HCT116 (cell line): ENCODE measurements at regions not wholly inside any gene's neighbourhood (a gene's known extent, or its start where the extent isn't known, plus 50 kb on each side); places are given as distances from the start of the nearest gene placed in this dataset.
"Not testable (repeated sequence)": the region's sequence is repeated elsewhere in the genome, so short reads cannot be mapped to it uniquely, and the experiment has no call there.

ENCODE experiments used
- ATAC-seq: fragments of 200-7000 bp; cut with Tn5 transposase; 2 replicates; pipeline ENCODE4 v1.9.1; 2020; ENCODE audit warnings: mild to moderate bottlenecking, moderate library complexity
- BruUV-seq: library from RNA; stranded (reverse); fragments of 400-500 nt; replicated peaks from 2 replicates; lab custom pipeline; 2021; lab: Mats Ljungman, UMichigan
- CTCF ChIA-PET: fragments of 300-600 bp; sonication (Branson Sonifier 250); formaldehyde crosslinking; loops from one replicate; lab custom pipeline; 2021; ENCODE audit warnings: antibody characterized with exemption; lab: Charles Lee
- POLR2A ChIA-PET: fragments of 300-600, 350-600 bp; sonication (Branson Sonifier 250); formaldehyde crosslinking; loops from one replicate; lab custom pipeline; 2021; ENCODE audit warnings: antibody characterized with exemption; lab: Charles Lee
- RAD21 ChIA-PET, 2 experiments: fragments of 300-600 bp; sonication (Branson Sonifier 250); formaldehyde crosslinking; loops; one replicate each; lab custom pipeline; 2023; ENCODE audit warnings: low total read pairs in 2 of 2; ENCODE audit not compliant: uncharacterized antibody in 2 of 2, unreplicated experiment in 2 of 2, low non-redundant PET in 1 of 2; lab: Charles Lee
- DNase-seq: peaks from one replicate; pipeline ENCODE4 v3.0.0-alpha.2; 2010; ENCODE audit warnings: low read depth, low spot score
- H2AFZ ChIP-seq: fragments of 200-600 bp; shearing (Covaris generic), sonication (generic); 2 replicates; pipeline ENCODE4 v1.6.1; 2017; ENCODE audit warnings: low read depth, mixed run types, mixed read lengths, antibody characterized with exemption, low read length; ENCODE audit not compliant: poor library complexity, severe bottlenecking
- H3K27ac ChIP-seq: 2 replicates; pipeline ENCODE4 v1.5.1; 2012; ENCODE audit warnings: low read depth, low read length
- H3K27me3 ChIP-seq: fragments of 200-600 bp; sonication (generic); 2 replicates; pipeline ENCODE4 v1.6.1; 2016; ENCODE audit warnings: mixed run types, low read length, mixed read lengths; ENCODE audit not compliant: insufficient read depth
- H3K36me3 ChIP-seq, 2 experiments: fragments of 200-500 bp in 1 of 2; fragments of 200-600 bp in 1 of 2; sonication (Bioruptor generic) in 1 of 2; sonication (generic) in 1 of 2; 2 replicates each; pipeline versions ENCODE4 v1.5.1 to v1.6.1; 2014 to 2016; ENCODE audit warnings: low read length in 2 of 2, inconsistent platforms in 1 of 2, mixed read lengths in 1 of 2, mixed run types in 1 of 2; ENCODE audit not compliant: insufficient read depth in 2 of 2, control insufficient read depth in 1 of 2
- H3K4me1 ChIP-seq, 2 experiments: fragments of 200-600 bp in 1 of 2; sonication (generic) in 1 of 2; 2 replicates each; pipeline versions ENCODE4 v1.5.1 to v1.6.1; 2012 to 2017; ENCODE audit warnings: low read length in 2 of 2, inconsistent platforms in 1 of 2, mild to moderate bottlenecking in 1 of 2, mixed read lengths in 1 of 2, mixed run types in 1 of 2, moderate library complexity in 1 of 2; ENCODE audit not compliant: insufficient read depth in 2 of 2, control insufficient read depth in 1 of 2
- H3K4me2 ChIP-seq: fragments of 200-600 bp; sonication (generic); 2 replicates; pipeline ENCODE4 v1.6.1; 2017; ENCODE audit warnings: mixed run types, low read length, mixed read lengths
- H3K4me3 ChIP-seq, 2 experiments: fragments of 200-600 bp in 1 of 2; sonication (generic) in 1 of 2; replicated peaks in 1 of 2; 2 replicates each; pipeline ENCODE4 v1.5.1; 2011 to 2016; ENCODE audit warnings: low read length in 2 of 2, control low read depth in 1 of 2, low read depth in 1 of 2, mild to moderate bottlenecking in 1 of 2, mixed read lengths in 1 of 2, mixed run types in 1 of 2
- H3K79me2 ChIP-seq: fragments of 200-600 bp; sonication (generic); 2 replicates; pipeline ENCODE4 v1.6.1; 2017; ENCODE audit warnings: mild to moderate bottlenecking, mixed run types, low read length, moderate library complexity, mixed read lengths; ENCODE audit not compliant: insufficient read depth
- H3K9ac ChIP-seq: fragments of 200-600 bp; sonication (generic); 2 replicates; pipeline ENCODE4 v1.6.1; 2016; ENCODE audit warnings: low read length, mixed read lengths
- H3K9me2 ChIP-seq: fragments of 200-600 bp; sonication (generic), shearing (Covaris generic); 2 replicates; pipeline ENCODE4 v1.6.1; 2017; ENCODE audit warnings: mixed run types, mild to moderate bottlenecking, moderate library complexity; ENCODE audit not compliant: insufficient read depth
- H3K9me3 ChIP-seq, 2 experiments: fragments of 200-500 bp in 1 of 2; fragments of 200-600 bp in 1 of 2; sonication (Bioruptor generic) in 1 of 2; sonication (generic) in 1 of 2; 2 replicates each; pipeline ENCODE4 v1.6.1; 2014 to 2017; ENCODE audit warnings: low read length in 2 of 2, mixed read lengths in 2 of 2, inconsistent platforms in 1 of 2, low read depth in 1 of 2, mild to moderate bottlenecking in 1 of 2, mixed run types in 1 of 2, moderate library complexity in 1 of 2; ENCODE audit not compliant: control insufficient read depth in 1 of 2, insufficient read depth in 1 of 2
- H4K20me1 ChIP-seq: fragments of 200-600 bp; sonication (generic), shearing (Covaris generic); 2 replicates; pipeline ENCODE4 v1.6.1; 2017; ENCODE audit warnings: mixed run types, mild to moderate bottlenecking, moderate library complexity; ENCODE audit not compliant: insufficient read depth
- CBX3 ChIP-seq: IDR thresholded peaks from 2 replicates; pipeline ENCODE4 v1.6.1; 2012; ENCODE audit warnings: low read depth
- CEBPB ChIP-seq: IDR thresholded peaks from 2 replicates; pipeline ENCODE4 v1.6.1; 2012; ENCODE audit warnings: low read depth
- CTCF ChIP-seq, 3 experiments: fragments of 200-600 bp in 1 of 3; sonication (generic) in 1 of 3; IDR thresholded peaks in 2 of 3; conservative IDR thresholded peaks in 1 of 3; 2 replicates each; pipeline ENCODE4 v1.5.1; 2012 to 2017; ENCODE audit warnings: low read depth in 2 of 3, low read length in 2 of 3, antibody characterized with exemption in 1 of 3, borderline replicate concordance in 1 of 3, control low read depth in 1 of 3, mild to moderate bottlenecking in 1 of 3, mixed read lengths in 1 of 3, mixed run types in 1 of 3, moderate library complexity in 1 of 3; ENCODE audit not compliant: insufficient read depth in 1 of 3
- EGR1 ChIP-seq: IDR thresholded peaks from 2 replicates; pipeline ENCODE4 v1.6.1; 2012; ENCODE audit warnings: low read depth
- ELF1 ChIP-seq: IDR thresholded peaks from 2 replicates; pipeline ENCODE4 v1.6.1; 2012; ENCODE audit warnings: low read depth, borderline replicate concordance
- EZH2 ChIP-seq: fragments of 200-600 bp; sonication (generic); IDR thresholded peaks from 2 replicates; pipeline ENCODE4 v1.6.1; 2017; ENCODE audit warnings: antibody characterized with exemption, mixed run types
- JUND ChIP-seq: IDR thresholded peaks from 2 replicates; pipeline ENCODE4 v1.6.1; 2012
- MAX ChIP-seq: IDR thresholded peaks from 2 replicates; pipeline ENCODE4 v1.6.1; 2012
- POLR2A ChIP-seq: IDR thresholded peaks from 2 replicates; pipeline ENCODE4 v1.7.0; 2011; ENCODE audit warnings: borderline replicate concordance; ENCODE audit not compliant: insufficient read depth, insufficient read length; ENCODE audit errors: extremely low read depth
- POLR2AphosphoS5 ChIP-seq: IDR thresholded peaks from 2 replicates; pipeline ENCODE4 v1.6.1; 2011; ENCODE audit warnings: mild to moderate bottlenecking, low read depth, low read length, moderate library complexity
- RAD21 ChIP-seq: IDR thresholded peaks from 2 replicates; pipeline ENCODE4 v1.6.1; 2012; ENCODE audit warnings: low read depth, mild to moderate bottlenecking
- REST ChIP-seq: IDR thresholded peaks from 2 replicates; pipeline ENCODE4 v1.6.1; 2012; ENCODE audit warnings: low read depth
- SIN3A ChIP-seq: IDR thresholded peaks from 2 replicates; pipeline ENCODE4 v1.6.1; 2012; ENCODE audit warnings: low read depth
- SP1 ChIP-seq: IDR thresholded peaks from 2 replicates; pipeline ENCODE4 v1.6.1; 2012; ENCODE audit warnings: low read depth
- TCF7L2 ChIP-seq: IDR thresholded peaks from 2 replicates; pipeline ENCODE4 v1.7.0; 2011; ENCODE audit warnings: borderline replicate concordance, inconsistent platforms; ENCODE audit not compliant: insufficient read depth, insufficient read length; ENCODE audit errors: extremely low read depth
- YY1 ChIP-seq: IDR thresholded peaks from 2 replicates; pipeline ENCODE4 v1.6.1; 2011; ENCODE audit warnings: low read length, low read depth, moderate library complexity, mild to moderate bottlenecking; ENCODE audit not compliant: insufficient replicate concordance; ENCODE audit errors: extremely low read depth
- ZFX ChIP-seq: fragments of 450-650 bp; IDR thresholded peaks from 2 replicates; pipeline ENCODE4 v1.6.1; 2017
- ZNF274 ChIP-seq: fragments of 200-500 bp; sonication (Bioruptor generic); IDR thresholded peaks from 2 replicates; pipeline ENCODE4 v1.6.1; 2014; ENCODE audit warnings: mild to moderate bottlenecking, low read depth, low read length, inconsistent platforms
- intact Hi-C: fragments of 100-400 bp; cut with micrococcal nuclease; formaldehyde crosslinking; loops from 2 replicates; pipeline ENCODE4 v1.10.0; 2022

- ATAC-seq, CTCF ChIA-PET, H3K27ac ChIP-seq, H3K4me1 ChIP-seq, H3K9me3 ChIP-seq, RAD21 ChIA-PET, H3K9ac ChIP-seq, H3K27me3 ChIP-seq, H4K20me1 ChIP-seq, DNase-seq, H3K4me2 ChIP-seq, H3K79me2 ChIP-seq, BruUV-seq, H2AFZ ChIP-seq, intact Hi-C loops, H3K9me2 ChIP-seq, H3K4me3 ChIP-seq, H3K36me3 ChIP-seq: not testable (repeated sequence)
- POLR2A ChIA-PET: interaction anchor here (0.6 kb wide), 1 partner anchor 1113 kb away, joined by 3 read pairs; no protein-coding TSS in a partner anchor
Measured at GRCh38 chr12:18832932-18833331, 95.0 kb downstream of the CAPZA3 start.

GRCh38 chr12:18837025-18837424 lies 99.1 kb downstream of the CAPZA3 start:
- Histone ChIP-seq H3K4me3 (no peak overlapping the region), H3K79me2 (no peaks in the 10 kb centered on the region), H3K9me3 (no peaks in the 10 kb centered on the region), H3K36me3 (no peaks in the 10 kb centered on the region), H4K20me1 (no peaks in the 10 kb centered on the region), H3K9ac (no peak overlapping the region), H3K27me3 (no peaks in the 10 kb centered on the region), H3K4me2 (no peak overlapping the region), H3K4me1 (no peaks in the 10 kb centered on the region), H3K9me2 (no peaks in the 10 kb centered on the region), H2AFZ (no peak overlapping the region), H3K27ac (no peak overlapping the region)
- ATAC-seq (no peak), DNase-seq (no peak)
- ChIA-PET CTCF (no interaction called here), POLR2A (no interaction called here), RAD21 (no interaction called here)
- no TSS peak for BruUV-seq
- intact Hi-C loops: no loop called here
- TF ChIP-seq TCF7L2 (no peak), CBX3 (no peak), JUND (no peak), REST (no peak), RAD21 (no peak), EGR1 (no peak), YY1 (no peak), SP1 (no peak), EZH2 (no peak), POLR2A (no peak), CEBPB (no peak), ELF1 (no peak), ZNF274 (no peak), ZFX (no peak), POLR2AphosphoS5 (no peak), SIN3A (no peak), CTCF (IDR thresholded peaks at IDR 0.05 in 2 of 3, conservative IDR thresholded peaks at IDR 0.05 in 1 of 3; ENCODE audit: borderline replicate concordance in 1 of 3, insufficient read depth in 1 of 3, low read depth in 2 of 3, low read length in 2 of 3) (no peak), MAX (no peak)
